ENCODE measurements at regions not wholly inside any gene's neighbourhood (a gene's known extent, or its start where the extent isn't known, plus 50 kb on each side); places are given as distances from the start of the nearest gene placed in this dataset.

DNA sequence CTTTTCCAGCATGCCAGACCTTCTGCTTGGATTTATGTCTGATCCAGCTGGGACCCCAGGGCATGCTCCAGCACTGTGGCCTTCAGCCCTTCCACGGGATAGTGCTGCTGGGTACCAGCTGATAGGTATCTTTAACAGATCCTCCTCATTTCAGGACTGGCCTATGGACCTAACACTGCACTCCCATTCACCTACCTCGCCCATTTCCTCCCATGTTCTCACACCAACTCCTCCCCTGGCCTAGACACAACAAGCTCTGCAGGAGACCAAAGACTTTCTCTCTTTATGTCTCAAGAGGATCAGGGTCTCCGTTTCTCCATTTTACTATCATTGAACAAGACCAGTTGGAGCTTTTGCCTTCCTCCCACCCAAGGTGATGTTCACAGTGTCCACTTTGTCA is 140.0 kb upstream of the TMCC3 start:
- no peak for DNase-seq (ENCODE audit: low read depth)
- no peak overlapping the region for H3K4me3 ChIP-seq (ENCODE audit: low read depth, low read length)
- in situ Hi-C loops (cut with HindIII; ENCODE audit: low sequenced_read_pairs), result loop anchor here (5.0 kb wide), 1 partner anchor 82 kb away; no protein-coding TSS in a partner anchor
- TF ChIP-seq, protein P1, sequence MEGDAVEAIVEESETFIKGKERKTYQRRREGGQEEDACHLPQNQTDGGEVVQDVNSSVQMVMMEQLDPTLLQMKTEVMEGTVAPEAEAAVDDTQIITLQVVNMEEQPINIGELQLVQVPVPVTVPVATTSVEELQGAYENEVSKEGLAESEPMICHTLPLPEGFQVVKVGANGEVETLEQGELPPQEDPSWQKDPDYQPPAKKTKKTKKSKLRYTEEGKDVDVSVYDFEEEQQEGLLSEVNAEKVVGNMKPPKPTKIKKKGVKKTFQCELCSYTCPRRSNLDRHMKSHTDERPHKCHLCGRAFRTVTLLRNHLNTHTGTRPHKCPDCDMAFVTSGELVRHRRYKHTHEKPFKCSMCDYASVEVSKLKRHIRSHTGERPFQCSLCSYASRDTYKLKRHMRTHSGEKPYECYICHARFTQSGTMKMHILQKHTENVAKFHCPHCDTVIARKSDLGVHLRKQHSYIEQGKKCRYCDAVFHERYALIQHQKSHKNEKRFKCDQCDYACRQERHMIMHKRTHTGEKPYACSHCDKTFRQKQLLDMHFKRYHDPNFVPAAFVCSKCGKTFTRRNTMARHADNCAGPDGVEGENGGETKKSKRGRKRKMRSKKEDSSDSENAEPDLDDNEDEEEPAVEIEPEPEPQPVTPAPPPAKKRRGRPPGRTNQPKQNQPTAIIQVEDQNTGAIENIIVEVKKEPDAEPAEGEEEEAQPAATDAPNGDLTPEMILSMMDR (IDR thresholded peaks at IDR 0.05; ENCODE audit: low read depth, low read length, missing control alignments), result no peak

DNA sequence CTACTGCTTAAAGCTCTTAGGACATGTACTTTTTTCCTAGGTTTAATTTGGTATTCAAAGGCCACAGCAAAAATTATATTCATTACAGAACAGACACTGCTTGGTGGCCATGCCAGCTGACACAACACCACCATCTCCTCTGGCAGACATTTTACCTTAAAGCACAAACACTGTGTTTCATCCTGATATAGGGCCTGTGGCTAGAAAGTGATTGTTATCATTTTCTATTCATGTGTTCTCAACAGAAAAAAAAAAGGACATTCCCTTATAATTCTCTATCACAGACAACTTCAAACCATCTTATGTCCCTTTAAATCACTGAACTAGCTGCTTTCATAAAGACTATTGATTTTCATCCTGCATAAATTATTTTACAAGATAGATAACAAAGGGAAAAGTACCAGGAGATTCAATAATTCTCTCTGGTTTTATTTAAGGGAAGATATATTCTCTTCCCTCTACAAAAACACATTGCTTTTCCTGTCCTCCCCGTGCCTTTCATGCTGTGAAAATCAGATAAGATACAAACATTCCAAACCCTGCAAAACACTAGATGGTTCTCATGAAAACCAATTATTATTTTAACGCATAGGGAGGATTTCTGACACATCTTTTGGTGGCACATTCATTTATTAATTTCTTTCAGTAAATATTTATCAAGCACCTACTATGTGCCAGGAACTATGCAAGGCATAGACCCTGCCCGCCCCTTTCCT is 139.3 kb upstream of the TMCC3 start:
- no peak overlapping the region for H3K4me3 ChIP-seq (ENCODE audit: low read depth, low read length)
- DNase-seq (ENCODE audit: low read depth), result no peak
- TF ChIP-seq, protein P1 (IDR thresholded peaks at IDR 0.05; ENCODE audit: low read depth, low read length, missing control alignments), result no peak
- in situ Hi-C loops (cut with HindIII; ENCODE audit: low sequenced_read_pairs), result loop anchor here (5.0 kb wide), 1 partner anchor 83 kb away; no protein-coding TSS in a partner anchor

DNA sequence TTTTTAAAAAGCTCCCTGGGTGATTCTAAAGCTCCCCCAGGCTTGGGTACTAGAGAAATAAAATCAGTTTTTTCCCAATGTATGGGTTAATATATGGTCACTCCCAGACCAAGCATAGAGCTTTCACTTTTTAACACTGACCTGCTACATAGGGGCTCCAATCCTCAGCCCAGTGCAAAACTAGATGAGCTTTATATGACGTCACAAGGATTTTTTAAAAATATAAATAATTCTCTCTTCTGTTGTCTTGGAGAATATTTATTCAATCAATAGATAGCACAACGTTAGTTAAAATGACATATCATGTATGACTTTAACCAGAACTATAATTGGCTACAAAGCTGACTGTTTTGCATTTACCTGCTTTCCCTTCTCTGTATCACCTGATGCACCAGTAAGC is 137.9 kb upstream of the TMCC3 start:
- no peak for DNase-seq (ENCODE audit: low read depth)
- TF ChIP-seq, protein P1 (IDR thresholded peaks at IDR 0.05; ENCODE audit: low read depth, low read length, missing control alignments), result no peak
- in situ Hi-C loops (cut with HindIII; ENCODE audit: low sequenced_read_pairs), result no loop called here

DNA sequence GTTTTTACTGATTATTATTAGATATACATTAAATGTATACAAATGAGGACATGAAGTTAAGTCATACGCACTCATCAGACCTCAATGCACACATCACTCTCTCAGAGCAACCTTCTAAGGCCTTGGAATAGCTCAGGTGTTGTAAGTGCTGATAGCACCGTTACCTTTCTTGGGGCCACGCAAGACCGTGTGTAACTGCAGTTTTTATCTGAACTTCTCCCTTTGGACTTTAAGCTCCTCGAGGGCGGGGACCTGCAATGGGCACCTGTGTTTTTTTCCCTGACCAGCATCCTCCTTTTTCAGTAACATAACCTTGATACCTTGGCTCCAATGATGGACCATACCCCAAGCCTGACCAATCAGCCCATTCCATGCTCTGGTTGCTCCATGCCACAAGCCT is 136.5 kb upstream of the TMCC3 start:
- no peak for DNase-seq (ENCODE audit: low read depth)
- in situ Hi-C loops (cut with HindIII; ENCODE audit: low sequenced_read_pairs), result no loop called here
- H3K4me3 ChIP-seq (ENCODE audit: low read depth, low read length), result no peak overlapping the region
- TF ChIP-seq, protein P1 (IDR thresholded peaks at IDR 0.05; ENCODE audit: low read depth, low read length, missing control alignments), result no peak

More for the DNA sequence above, 137.9 kb upstream of the TMCC3 start:
- no peak overlapping the region for H3K4me3 ChIP-seq (ENCODE audit: low read depth, low read length)

DNA sequence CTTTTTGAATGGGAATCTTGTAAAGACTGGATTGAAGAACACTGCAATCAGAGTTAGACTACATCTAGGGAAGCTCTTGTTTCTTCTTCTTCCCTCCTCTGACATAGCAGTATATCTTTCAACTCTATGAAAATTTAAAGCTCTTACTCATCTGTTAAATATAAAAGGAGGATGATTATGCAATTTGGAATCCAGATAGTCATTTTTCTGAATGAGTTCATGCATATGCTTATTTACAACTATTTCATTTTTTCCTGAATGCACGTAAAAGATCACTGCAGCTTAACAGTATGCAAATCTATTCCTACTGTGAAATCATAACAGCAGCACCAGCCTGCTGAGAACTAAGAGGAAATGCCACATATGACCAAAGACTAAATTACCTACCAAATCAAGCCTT is 133.5 kb upstream of the TMCC3 start:
- DNase-seq (ENCODE audit: low read depth), result no peak
- in situ Hi-C loops (cut with HindIII; ENCODE audit: low sequenced_read_pairs), result no loop called here
- TF ChIP-seq, protein P1 (IDR thresholded peaks at IDR 0.05; ENCODE audit: low read depth, low read length, missing control alignments), result no peak
- no peak overlapping the region for H3K4me3 ChIP-seq (ENCODE audit: low read depth, low read length)

DNA sequence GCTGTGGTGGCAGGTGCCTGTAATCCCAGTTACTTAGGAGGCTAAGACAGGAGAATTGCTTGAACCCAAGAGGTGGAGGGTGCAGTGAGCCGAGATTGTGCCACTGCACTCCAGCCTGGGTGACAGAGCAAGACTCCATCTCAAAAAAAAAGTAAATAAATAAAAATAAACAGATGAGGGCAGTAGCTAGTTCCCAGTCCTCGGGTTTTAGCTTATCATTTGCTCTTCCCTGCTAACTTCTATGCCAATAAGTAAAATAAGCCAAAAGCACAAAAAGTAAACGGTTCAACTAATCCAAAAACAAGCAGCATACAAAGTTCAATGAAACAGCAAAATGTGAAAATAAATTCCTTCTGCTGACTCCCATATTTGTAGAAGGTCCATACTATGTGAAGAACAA is 133.0 kb upstream of the TMCC3 start:
- TF ChIP-seq, protein P1 (IDR thresholded peaks at IDR 0.05; ENCODE audit: low read depth, low read length, missing control alignments), result no peak
- DNase-seq (ENCODE audit: low read depth), result no peak
- in situ Hi-C loops (cut with HindIII; ENCODE audit: low sequenced_read_pairs), result no loop called here
- H3K4me3 ChIP-seq (ENCODE audit: low read depth, low read length), result no peak overlapping the region

All from astrocyte of the cerebellum (primary cell).